ENCODE measurements at regions not wholly inside any gene's neighbourhood (a gene's known extent, or its start where the extent isn't known, plus 50 kb on each side); places are given as distances from the start of the nearest gene placed in this dataset.
A peak's percentile ranks its signal among the peaks of the same experiment; 100 is the strongest.

DNA sequence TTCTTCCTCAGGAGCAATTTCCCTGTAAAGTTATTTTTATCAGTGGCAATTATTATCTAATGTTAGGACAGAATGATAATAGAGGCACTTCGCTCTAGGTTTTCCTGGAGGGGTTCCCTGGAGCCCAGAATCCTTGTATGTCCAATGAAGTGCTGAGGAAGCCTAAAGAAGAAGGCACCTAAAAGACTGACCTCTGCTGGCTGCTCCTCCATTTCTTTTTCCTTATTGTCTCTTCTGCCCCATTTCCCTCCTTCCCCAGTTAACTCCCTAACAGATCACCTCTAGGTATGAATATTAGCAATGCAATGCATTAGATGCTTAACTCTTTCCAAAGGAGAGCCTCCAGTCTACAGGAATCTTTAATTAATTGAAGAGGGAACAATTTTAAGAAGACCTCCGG is 985.4 kb downstream of the DIAPH3 start:
- TF ChIP-seq CTCF (conservative IDR thresholded peaks at IDR 0.05; ENCODE audit: low read depth in 2 of 2) (peak; percentile 55 to 63), EZH2phosphoT487 (IDR thresholded peaks at IDR 0.05; ENCODE audit: unreplicated experiment) (no peak), JUNB (IDR thresholded peaks at IDR 0.05; ENCODE audit: unreplicated experiment) (no peak), REST (IDR thresholded peaks at IDR 0.05; ENCODE audit: unreplicated experiment) (no peak), EZH2 (IDR thresholded peaks at IDR 0.05; ENCODE audit: low read depth, unreplicated experiment) (no peak), STAT1 (IDR thresholded peaks at IDR 0.05; ENCODE audit: unreplicated experiment) (no peak), CREB1 (CRISPR knock-in tag; IDR thresholded peaks at IDR 0.05; ENCODE audit: low read depth) (no peak), POLR2AphosphoS5 (IDR thresholded peaks at IDR 0.05; ENCODE audit: low read depth) (no peak), NANOG (IDR thresholded peaks at IDR 0.05; ENCODE audit: borderline replicate concordance) (no peak), ZNF331 (CRISPR knock-in tag; IDR thresholded peaks at IDR 0.05; ENCODE audit: low read depth) (no peak), ZNF114 (CRISPR knock-in tag; IDR thresholded peaks at IDR 0.05) (no peak)
- TF ChIP-seq, protein P1, sequence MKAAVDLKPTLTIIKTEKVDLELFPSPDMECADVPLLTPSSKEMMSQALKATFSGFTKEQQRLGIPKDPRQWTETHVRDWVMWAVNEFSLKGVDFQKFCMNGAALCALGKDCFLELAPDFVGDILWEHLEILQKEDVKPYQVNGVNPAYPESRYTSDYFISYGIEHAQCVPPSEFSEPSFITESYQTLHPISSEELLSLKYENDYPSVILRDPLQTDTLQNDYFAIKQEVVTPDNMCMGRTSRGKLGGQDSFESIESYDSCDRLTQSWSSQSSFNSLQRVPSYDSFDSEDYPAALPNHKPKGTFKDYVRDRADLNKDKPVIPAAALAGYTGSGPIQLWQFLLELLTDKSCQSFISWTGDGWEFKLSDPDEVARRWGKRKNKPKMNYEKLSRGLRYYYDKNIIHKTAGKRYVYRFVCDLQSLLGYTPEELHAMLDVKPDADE (IDR thresholded peaks at IDR 0.05): no peak

Data from GM23338 (cell line).